ENCODE measurements at regions not wholly inside any gene's neighbourhood (a gene's known extent, or its start where the extent isn't known, plus 50 kb on each side); places are given as distances from the start of the nearest gene placed in this dataset.

DNA sequence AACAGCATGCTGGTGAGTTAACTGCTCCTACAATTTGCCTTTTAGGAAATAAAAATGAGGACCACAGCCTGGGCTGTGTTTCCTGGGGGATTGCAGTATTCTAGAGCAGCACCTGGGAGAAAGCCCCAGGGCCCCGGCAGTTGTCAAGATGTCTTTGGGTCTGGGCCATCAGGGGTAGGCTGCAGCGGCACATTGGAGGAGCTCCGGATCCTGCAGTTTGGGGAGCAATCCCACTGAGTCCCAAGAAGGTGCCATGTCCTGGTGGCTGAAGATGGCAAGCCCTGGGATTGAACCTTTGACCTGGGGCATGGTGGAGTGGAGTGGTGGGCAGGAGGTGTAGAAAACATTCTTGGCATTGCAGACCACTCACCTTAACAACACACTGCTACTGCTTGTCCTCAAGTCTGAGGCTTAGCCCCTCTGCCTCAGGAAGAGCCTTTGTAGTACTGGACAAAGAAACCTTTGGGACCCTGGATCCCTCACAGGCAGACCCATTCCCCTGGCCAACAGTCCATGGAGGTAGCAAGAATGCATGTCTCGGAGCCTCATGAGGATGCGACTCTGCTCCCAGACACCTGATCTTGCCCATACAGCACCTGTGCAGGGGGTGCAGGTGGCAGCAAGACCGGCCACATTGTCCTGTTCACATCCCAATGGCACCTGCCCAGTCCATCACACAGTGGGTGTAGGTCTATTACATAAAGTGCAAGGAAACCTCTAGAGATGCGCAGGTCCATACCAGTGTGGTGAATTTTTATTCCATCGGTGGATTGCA, 159.1 kb upstream of the IRX2 start:
- TF ChIP-seq ZFX (IDR thresholded peaks at IDR 0.05; ENCODE audit: borderline replicate concordance) (no peak), CTCF (IDR thresholded peaks at IDR 0.05) (no peak)

GRCh38 chr5:2909035-2909434, 157.6 kb upstream of the IRX2 start:
- TF ChIP-seq ZFX (IDR thresholded peaks at IDR 0.05; ENCODE audit: borderline replicate concordance) (no peak), CTCF (IDR thresholded peaks at IDR 0.05) (no peak)

More for the DNA sequence above, 159.1 kb upstream of the IRX2 start:
- no peak overlapping the region for H3K27ac ChIP-seq

DNA sequence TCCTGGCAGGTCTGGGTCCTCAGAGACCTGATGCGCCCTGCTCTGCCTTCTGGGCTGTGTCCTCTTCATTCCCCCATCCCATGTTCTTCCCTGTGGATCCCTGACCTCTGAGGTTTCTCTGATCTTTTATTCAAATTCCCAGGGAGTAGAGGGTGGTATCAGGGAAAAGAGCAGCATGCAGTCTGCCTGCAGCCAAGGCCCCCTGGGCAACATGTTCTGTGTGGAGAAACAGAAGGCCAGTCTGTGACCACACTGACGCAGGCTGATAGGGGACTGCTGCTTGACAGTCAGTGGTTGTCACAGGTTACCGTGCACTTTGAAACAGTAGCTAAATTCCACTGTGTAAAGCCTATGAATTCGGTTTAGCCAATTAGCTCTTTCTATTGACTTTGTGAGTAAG, 156.6 kb upstream of the IRX2 start:
- H3K27ac ChIP-seq: no peak overlapping the region
- TF ChIP-seq ZFX (IDR thresholded peaks at IDR 0.05; ENCODE audit: borderline replicate concordance) (no peak), CTCF (IDR thresholded peaks at IDR 0.05) (no peak)

More at GRCh38 chr5:2909035-2909434, 157.6 kb upstream of the IRX2 start:
- no peak overlapping the region for H3K27ac ChIP-seq

DNA sequence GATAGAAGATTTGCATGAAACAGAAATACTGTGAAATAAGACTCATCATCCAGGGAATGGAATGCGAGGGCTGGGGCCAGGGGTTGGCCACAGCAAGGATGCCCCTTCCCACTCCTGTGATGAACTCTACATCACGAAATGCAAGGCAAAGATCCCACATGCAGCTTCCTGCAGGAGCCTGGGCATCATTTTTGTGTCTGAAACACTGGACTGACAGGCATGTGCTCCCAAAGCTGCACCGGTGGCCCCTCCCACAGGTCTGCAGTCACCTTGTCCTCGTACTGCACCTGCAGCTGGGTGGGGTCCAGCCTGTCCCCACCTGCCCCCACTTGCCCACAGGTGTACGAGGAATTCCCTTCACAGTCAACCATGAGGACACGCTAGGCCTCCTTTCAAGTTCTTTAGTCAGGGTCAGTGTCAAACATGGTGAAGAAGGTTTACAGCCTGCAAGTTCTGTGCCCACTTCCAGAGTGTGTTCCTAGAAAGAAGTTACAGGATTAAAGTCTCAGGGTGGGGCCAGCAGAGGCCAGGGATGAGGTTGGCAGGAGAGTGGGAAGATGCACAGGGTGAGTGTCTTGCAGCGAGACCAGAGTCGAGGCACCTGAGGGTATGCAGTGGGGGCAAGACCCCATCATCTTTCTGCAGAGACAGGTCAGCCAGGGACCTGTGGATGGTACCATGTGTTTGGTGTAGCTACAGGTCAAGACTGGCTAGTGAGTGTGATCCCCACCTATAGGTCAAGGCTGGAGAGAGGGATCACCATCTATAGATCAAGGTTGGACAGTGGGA, 155.0 kb upstream of the IRX2 start:
- no peak for TF ChIP-seq ZFX (IDR thresholded peaks at IDR 0.05; ENCODE audit: borderline replicate concordance)
- no peak for TF ChIP-seq CTCF (IDR thresholded peaks at IDR 0.05)
- H3K27ac ChIP-seq: no peak overlapping the region

DNA sequence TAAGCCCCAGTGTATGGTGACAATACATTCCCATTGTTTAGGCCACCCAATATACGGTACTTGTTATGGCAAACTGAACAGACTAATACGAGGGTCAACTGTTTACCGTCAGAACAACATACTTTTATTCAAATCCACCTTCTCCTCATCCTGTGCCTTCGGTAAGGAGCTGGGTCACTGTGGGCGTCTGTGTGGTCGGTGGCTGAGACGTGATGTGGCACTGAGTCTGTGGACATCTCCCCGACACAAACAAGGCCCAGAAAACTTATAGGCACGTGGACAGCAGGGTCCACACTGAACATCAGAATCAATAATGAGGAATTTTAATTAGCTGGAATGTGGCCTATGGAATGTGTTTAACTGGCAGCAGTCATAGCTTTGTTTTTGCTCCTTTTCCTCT, 154.3 kb upstream of the IRX2 start:
- no peak overlapping the region for H3K27ac ChIP-seq
- TF ChIP-seq CTCF (IDR thresholded peaks at IDR 0.05) (no peak), ZFX (IDR thresholded peaks at IDR 0.05; ENCODE audit: borderline replicate concordance) (no peak)

- H3K27ac ChIP-seq: no peak overlapping the region
- TF ChIP-seq CTCF (IDR thresholded peaks at IDR 0.05): no peak
- TF ChIP-seq ZFX (IDR thresholded peaks at IDR 0.05; ENCODE audit: borderline replicate concordance): no peak
Observed at GRCh38 chr5:2904956-2905355, 153.5 kb upstream of the IRX2 start.

DNA sequence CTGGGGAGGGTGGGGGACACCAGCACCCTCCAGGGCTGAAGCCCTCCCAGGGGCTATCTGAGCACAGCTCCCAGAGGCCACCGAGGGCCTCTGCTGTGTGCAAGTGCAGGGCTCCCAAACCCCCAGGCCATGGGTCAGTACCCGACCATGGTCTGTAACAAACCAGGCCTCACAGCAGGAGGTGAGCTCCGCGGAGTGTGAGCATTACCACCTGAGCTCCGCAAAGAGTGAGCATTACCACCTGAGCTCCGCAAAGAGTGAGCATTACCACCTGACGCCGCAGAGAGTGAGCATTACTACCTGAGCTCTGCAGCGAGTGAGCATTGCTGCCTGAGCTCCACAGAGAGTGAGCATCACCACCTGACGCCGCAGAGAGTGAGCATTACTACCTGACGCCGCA, 152.9 kb upstream of the IRX2 start:
- TF ChIP-seq ZFX (IDR thresholded peaks at IDR 0.05; ENCODE audit: borderline replicate concordance) (no peak), CTCF (IDR thresholded peaks at IDR 0.05) (no peak)
- no peak overlapping the region for H3K27ac ChIP-seq
